HG03159 (cell line): ENCODE measurements at regions not wholly inside any gene's neighbourhood (a gene's known extent, or its start where the extent isn't known, plus 50 kb on each side); places are given as distances from the start of the nearest gene placed in this dataset.
"Not testable (repeated sequence)": the region's sequence is repeated elsewhere in the genome, so short reads cannot be mapped to it uniquely, and the experiment has no call there.

Source experiments
- ATAC-seq: cut with Tn5 transposase; IDR thresholded peaks from one replicate; pipeline ENCODE4 v1.9.1; 2021; ENCODE audit warnings: mild to moderate bottlenecking, moderate library complexity; ENCODE audit not compliant: unreplicated experiment

- ATAC-seq = no peak
Observed at GRCh38 chr2:39932198-39932597, 153.1 kb upstream of the THUMPD2 start.

- ATAC-seq = no peak
Observed at GRCh38 chr2:39930175-39930917, 151.3 kb upstream of the THUMPD2 start.

- ATAC-seq = no peak
Observed at GRCh38 chr2:39929531-39929930, 150.5 kb upstream of the THUMPD2 start.

DNA sequence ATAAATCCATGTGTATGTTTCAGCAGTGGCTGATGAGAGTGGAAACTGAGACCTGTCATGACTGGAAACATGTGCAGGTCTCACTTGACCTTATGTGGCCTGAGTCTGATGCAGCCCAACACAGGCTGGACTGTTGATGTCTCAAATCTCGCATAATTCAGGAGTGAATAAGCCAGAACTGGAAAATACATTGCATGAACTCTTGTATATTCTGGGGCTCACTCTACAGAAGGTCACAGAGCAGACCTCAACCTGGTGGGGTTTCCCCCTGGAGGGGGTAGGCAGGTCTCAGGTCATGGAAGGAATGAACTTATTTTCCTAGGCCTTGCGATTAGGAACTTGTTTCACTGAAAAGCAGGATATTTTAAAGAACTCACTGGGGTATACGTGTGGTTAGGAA is 146.3 kb upstream of the THUMPD2 start:
- ATAC-seq = no peak

GRCh38 chr2:39923455-39923854 is 144.4 kb upstream of the THUMPD2 start:
- ATAC-seq = no peak

DNA sequence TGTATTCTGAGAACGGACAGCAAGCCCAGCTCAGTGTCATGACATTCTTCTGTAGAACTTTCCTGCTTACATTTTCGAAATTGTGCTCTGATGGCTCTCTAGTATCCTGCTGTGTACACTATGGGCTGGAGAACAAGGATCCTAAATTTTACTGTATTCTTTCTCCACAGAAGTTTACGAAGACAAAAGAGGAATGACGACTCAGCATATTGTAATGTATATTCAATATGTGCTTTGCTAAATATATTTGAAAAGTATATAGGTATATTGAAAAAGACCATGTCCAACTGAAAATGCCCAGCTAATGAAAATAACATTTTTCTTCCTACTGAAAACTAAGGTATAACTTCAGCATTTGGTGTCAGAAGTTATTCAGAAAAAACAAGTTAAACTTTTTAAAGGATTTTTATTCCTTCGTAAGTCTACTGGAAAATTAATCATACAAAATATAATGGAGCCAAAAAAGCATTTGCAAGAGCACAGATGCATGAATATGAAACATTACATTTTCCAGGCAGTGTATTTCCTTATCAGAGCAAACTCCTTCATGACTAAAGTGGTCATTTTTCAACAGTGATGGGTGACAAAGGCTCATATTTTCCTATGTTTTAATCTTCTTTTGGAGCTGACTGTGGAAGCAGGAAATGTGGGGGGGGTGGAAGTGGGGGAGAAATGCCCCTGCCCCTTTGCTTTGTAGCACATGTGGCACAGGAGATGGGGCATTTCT is 143.8 kb upstream of the THUMPD2 start:
- ATAC-seq = no peak

DNA sequence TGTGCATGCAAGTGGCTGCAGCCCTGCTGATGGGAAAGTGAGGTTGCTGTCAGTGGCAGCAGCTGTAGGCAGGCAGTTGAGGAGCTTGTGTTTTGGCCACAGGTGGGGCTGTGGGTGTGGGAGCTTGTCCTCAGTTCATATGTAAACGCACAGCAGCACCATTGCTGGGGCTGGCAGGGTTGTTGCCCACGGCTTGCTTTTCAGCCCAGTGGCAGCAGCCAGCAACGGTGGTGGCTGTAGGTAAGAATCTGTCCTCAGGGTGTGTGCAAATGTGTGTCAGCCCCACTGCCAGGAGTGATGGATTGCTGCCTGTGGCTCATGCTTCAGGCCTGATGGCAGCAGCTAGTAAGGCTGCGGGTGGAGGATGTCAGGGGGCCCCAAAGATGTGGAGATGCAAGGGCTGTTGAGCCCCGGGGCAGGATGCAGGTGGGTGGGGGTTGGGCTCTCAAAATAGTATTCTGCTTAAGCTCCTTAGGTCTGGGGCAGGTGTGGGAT is 141.3 kb upstream of the THUMPD2 start:
- no peak for ATAC-seq

DNA sequence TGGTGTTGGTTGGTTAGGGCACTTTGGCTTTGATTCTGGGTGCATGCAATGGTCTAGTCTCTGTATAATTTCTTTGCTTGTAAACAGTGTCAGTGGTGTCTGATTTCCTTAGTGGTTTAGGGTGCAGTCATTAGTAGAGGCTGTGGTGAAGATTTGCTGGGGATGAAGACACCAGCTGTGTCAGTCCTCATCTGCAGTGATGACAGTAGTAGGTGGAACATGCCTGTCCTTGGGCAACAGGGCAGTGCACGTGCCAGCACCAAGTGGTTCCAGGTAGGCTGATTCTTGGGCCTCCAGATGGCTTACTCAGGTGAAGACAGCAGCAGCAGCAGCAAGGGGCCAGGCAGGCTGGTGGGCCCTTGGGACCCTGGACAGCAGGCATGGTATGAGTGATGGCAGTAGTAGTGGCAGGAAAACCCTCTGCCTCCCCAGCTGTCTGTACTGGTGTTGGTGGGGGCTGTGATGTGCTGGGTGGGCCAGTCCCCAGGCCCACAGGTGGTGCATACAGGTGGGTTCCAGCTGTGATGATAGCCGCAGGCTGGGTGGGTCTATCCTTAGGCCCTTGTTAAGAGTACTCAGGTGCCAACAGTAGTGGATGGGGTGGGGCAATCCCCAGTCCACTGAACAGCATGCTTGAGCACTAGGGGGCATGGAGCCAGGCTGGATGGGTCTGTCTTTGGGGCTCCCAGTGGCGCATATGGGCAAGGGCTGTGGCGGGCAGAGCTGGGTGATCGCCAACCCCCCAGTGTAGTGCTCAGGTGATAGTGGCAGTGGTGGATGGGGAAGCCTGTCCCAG is 140.7 kb upstream of the THUMPD2 start:
- no peak for ATAC-seq

- no peak for ATAC-seq
Observed at GRCh38 chr2:39918886-39919285, 139.8 kb upstream of the THUMPD2 start.

DNA sequence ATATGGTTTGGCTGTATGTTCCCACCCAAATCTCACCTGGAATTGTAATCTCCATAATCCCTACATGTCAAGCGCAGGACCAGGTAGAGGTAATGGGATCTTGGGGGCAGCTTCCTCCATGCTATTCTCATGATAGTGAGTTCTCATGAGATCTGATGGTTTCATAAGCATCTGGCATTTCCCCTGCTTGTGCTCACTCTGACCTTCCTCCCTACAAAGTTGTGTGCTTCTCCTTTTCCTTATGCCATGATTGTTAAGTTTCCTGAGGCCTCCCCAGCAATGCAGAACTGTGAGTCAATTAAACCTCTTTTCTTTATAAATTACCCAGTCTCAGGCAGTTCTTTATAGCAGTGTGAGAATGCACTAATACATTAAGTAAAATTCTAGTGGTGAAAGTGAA is 138.3 kb upstream of the THUMPD2 start:
- not testable (repeated sequence) for ATAC-seq

GRCh38 chr2:39914949-39915348 is 135.9 kb upstream of the THUMPD2 start:
- ATAC-seq = no peak

- peak; percentile 72 for ATAC-seq
Observed at GRCh38 chr2:39913648-39914461, 134.8 kb upstream of the THUMPD2 start.

GRCh38 chr2:39902103-39902502 is 123.0 kb upstream of the THUMPD2 start:
- ATAC-seq = no peak

GRCh38 chr2:39898934-39899333 is 119.9 kb upstream of the THUMPD2 start:
- ATAC-seq = no peak

DNA sequence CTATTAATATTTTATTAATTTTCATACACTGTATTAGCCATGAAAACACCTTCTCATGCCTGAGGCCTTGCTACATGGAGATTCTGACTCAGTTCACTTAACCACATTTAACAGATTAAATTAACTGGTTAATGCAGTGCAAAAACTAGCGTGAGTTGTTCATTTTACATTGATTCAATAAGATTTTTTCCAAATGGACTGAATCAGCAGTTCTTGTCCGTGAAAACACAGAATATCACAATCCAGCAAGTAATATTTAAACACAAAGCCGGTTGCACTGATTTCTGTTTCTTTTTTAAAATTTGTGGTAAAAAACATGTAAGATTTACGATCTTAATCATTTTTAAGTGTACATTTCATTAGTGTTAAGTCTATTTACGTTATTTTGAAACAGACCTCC is 118.2 kb upstream of the THUMPD2 start:
- ATAC-seq = no peak

- no peak for ATAC-seq
Observed at GRCh38 chr2:39894082-39894481, 115.0 kb upstream of the THUMPD2 start.

DNA sequence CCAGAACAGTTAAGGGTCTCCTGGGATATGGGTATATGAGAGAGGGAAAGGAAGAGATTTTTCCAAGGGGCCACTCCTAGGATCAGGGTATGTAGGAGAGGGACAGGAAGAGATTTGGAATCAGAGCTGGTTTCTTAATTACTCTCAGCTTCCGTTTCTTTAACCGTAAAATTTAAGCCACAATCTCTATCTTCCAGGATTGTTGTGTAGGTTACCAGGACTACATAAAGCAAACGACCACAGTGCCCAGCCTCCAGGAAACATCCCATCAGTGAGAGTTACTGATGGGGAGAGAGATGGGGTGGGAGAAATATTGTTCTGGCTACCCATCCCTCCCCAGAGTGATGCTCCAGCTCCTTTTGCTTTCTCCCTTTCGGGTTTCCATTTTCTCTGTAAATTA is 114.6 kb upstream of the THUMPD2 start:
- no peak for ATAC-seq

DNA sequence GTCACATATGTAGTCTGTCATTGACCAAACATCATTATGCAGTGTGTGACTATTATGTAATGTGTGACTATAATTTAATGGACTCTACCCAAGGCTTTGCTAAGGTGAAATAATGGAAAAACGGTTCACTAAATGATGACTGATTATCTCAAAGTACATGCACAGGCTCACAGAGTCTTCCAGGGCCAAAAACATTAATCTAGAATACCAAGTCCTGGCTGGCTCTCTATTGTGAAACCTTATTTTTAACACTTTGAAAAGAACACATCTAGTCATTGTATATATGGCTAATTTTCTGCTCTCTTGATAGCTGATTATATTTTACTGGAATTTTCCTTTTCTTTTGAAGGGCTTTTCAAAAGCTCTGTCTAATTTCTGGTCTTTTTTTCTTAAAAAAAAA is 102.9 kb upstream of the THUMPD2 start:
- no peak for ATAC-seq

- no peak for ATAC-seq
Observed at GRCh38 chr2:39881494-39881893, 102.4 kb upstream of the THUMPD2 start.

DNA sequence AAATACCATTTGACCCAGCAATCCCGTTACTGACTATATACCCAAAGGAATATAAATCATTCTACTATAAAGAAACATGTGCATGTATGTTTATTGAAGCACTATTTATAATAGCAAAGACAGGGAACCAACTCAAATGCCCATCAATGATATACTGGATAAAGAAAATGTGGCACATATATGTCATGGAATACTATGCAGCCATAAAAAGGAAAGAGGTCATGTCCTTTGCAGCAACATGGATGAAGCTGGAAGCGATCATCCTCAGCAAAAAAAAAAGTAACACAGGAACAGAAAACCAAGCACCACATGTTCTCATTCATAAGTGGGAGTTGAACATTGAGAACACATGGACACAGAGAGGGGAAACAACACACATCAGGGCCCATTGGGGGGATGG is 99.9 kb upstream of the THUMPD2 start:
- ATAC-seq = not testable (repeated sequence)

- ATAC-seq = no peak
Observed at GRCh38 chr2:39875914-39876267, 96.8 kb upstream of the THUMPD2 start.
